ENCODE measurements at regions not wholly inside any gene's neighbourhood (a gene's known extent, or its start where the extent isn't known, plus 50 kb on each side); places are given as distances from the start of the nearest gene placed in this dataset.

DNA sequence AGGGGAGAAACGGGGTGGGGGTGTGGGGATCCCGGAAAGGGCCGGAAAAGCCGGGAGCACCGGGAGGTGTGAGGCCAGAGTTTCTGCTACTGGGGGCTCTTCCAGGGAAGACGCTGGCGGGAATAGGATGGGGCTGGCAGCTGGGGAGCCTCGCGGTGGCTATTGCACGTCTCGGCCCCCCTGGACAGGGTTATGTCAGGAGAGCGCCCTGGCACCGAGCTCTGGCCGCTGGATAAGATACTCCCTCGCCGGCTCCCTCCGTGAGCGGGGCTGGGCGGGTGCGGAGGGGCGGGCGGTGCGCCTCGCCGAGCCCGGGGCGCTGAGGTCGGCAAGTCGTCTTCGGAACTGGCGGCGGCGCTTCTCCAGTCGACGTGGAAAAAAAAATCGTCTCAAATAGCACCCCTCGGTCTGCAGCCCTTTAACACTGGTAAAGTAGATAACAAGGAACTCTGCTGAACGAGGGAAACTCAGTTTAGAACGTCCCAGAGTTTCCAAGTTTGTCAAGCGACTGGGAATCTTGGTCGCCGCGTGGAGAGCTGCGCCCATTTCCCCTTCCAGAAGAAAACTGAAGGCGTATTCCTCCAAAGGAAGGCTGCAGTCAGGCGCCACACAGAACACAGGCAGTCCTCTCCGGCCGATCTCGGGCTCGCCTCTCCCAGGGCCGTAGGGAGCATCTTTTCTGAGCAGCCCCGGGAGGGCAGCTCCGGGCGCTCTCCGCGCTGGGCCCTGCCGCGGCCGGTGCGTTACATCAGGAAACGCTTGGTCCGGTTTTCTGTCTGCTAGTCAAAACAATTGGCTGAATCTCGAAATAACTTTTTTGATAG lies 115.1 kb downstream of the KCNRG start:
- Histone ChIP-seq H3K9me3 (no peaks in the 10 kb centered on the region), H3K27me3 (peaks cover 52% of the 10 kb centered on the region), H3K36me3 (no peaks in the 10 kb centered on the region), H3K9ac (ENCODE audit: low read depth in 2 of 2, low read length in 2 of 2) (peak overlapping the region; percentile 61 to 64), H3K4me1 (peaks cover 29% of the 10 kb centered on the region), H3K4me3 (peak overlapping the region; percentile 35), H3K27ac (no peak overlapping the region)
- TF ChIP-seq, protein P1, sequence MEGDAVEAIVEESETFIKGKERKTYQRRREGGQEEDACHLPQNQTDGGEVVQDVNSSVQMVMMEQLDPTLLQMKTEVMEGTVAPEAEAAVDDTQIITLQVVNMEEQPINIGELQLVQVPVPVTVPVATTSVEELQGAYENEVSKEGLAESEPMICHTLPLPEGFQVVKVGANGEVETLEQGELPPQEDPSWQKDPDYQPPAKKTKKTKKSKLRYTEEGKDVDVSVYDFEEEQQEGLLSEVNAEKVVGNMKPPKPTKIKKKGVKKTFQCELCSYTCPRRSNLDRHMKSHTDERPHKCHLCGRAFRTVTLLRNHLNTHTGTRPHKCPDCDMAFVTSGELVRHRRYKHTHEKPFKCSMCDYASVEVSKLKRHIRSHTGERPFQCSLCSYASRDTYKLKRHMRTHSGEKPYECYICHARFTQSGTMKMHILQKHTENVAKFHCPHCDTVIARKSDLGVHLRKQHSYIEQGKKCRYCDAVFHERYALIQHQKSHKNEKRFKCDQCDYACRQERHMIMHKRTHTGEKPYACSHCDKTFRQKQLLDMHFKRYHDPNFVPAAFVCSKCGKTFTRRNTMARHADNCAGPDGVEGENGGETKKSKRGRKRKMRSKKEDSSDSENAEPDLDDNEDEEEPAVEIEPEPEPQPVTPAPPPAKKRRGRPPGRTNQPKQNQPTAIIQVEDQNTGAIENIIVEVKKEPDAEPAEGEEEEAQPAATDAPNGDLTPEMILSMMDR (IDR thresholded peaks at IDR 0.05), result no peak
- intact Hi-C loops (cut with DNase I), result no loop called here
- peak; percentile 32 for DNase-seq

DNA sequence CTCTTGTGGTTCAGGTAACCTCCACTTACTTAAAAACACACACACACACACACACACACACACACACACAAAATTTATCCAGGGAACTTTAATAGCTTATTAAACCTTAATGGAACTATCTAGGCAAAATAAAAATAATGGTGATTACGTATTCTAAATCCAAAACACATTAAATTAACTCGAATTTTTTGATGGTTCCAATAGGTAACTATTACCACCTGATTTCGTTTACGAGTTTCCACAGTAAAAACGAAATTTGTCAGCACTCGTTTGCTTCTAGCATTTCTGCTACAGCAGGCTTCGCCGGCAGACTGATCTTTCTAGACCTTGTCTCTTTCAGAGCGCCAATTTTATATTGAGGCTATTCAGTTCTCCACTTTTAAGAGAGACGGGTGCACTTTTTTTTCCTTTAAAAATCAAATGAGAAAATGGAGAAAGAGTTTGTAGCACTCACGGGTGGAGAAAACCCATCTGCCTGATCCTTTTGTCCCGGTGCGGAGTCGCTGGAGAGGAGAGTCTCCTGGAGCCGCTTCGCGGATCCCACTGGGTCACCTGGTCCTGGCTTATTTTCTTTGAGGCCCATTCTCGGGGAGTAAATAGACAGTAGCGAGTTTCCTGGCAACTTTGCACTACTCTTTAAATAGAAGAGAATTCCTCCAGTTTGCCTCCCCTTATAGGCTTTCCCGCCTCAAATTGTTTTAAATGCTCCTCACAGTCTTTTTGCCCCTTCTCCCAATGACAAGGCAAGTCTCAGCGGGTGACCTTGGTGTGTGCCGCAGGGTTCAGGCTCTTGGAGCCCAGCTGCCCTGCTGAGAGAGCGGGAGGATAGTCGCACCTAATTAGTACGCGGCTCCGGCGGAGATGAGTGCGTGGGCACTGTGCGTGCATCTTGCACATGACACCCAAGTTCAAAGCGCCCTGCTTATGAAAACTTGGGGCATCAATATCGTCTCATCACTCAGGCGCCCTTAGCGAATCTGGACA lies 117.0 kb downstream of the KCNRG start:
- TF ChIP-seq, protein P1 (IDR thresholded peaks at IDR 0.05), result no peak
- intact Hi-C loops (cut with DNase I), result no loop called here
- no peaks in the 10 kb centered on the region for H3K36me3 ChIP-seq
- no peak overlapping the region for H3K4me3 ChIP-seq
- H3K4me1 ChIP-seq, result peaks cover 20% of the 10 kb centered on the region
- H3K9me3 ChIP-seq, result no peaks in the 10 kb centered on the region
- H3K9ac ChIP-seq (ENCODE audit: low read depth in 2 of 2, low read length in 2 of 2), result no peak overlapping the region
- no peak for DNase-seq
- no peak overlapping the region for H3K27ac ChIP-seq
- peaks cover 52% of the 10 kb centered on the region for H3K27me3 ChIP-seq

DNA sequence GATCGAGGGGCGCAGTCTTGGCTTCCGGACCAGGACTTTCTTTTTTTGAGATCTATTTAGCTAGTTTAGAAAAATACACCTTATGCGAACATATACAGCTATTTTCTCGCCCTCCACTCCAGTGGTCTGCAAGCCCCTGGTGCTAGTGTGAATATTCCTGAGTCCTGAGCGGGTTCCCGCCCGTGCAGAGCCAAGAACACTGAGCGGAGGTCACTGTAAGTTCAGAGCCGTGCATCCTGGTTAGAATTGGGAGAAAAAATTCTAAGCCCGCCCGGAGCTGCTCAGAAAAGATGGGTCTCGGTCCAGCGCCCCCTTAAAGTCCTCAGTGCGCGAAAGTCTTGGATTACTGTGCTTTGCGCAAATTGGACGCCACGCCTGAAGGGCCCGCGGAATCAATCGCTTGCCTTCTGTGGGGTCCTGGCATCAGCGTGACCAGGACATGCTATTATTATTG lies 117.7 kb downstream of the KCNRG start:
- Histone ChIP-seq H3K4me3 (no peak overlapping the region), H3K9me3 (no peaks in the 10 kb centered on the region), H3K4me1 (peaks cover 15% of the 10 kb centered on the region), H3K27me3 (peaks cover 52% of the 10 kb centered on the region), H3K36me3 (no peaks in the 10 kb centered on the region), H3K9ac (ENCODE audit: low read depth in 2 of 2, low read length in 2 of 2) (no peak overlapping the region), H3K27ac (no peak overlapping the region)
- no peak for DNase-seq
- TF ChIP-seq, protein P1 (IDR thresholded peaks at IDR 0.05), result no peak
- intact Hi-C loops (cut with DNase I), result no loop called here

DNA sequence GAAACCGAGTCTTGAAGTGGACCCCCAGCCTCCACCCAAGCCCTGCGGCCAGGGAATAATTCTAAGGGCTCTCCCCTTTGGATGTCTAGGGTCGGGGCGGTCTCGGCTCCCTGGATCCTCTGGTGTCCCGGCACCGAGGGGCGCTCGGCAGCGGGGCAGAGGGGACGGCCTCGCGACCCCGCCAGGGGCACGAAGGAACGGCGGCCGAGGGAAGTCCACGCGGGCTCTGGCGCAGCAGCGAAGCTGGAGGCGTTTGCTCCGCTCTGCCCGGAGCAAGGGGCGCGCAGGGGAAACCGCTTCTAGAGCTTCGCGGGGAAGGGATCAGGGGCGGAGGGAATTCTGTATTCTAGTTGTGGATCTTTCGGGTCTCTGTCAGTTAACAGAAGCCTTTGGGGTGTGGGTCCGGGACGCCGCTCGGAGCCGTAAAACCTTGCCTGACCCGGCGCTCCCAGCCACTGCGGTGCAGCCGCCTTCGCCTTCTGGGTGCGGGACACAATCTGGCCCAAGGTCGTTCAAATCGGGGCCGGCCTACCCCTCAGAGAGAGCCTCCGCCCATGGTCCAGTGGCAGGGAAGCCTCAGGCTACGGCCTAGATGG lies 118.2 kb downstream of the KCNRG start:
- H3K27me3 ChIP-seq, result peaks cover 48% of the 10 kb centered on the region
- intact Hi-C loops (cut with DNase I), result no loop called here

More for the DNA sequence above, 118.2 kb downstream of the KCNRG start:
- Histone ChIP-seq H3K4me3 (no peak overlapping the region), H3K36me3 (no peaks in the 10 kb centered on the region), H3K27ac (no peak overlapping the region), H3K4me1 (peaks cover 15% of the 10 kb centered on the region), H3K9ac (ENCODE audit: low read depth in 2 of 2, low read length in 2 of 2) (no peak overlapping the region), H3K9me3 (no peaks in the 10 kb centered on the region)
- TF ChIP-seq, protein P1 (IDR thresholded peaks at IDR 0.05), result no peak
- DNase-seq, result no peak

Measured in colonic mucosa (tissue), 4 donors.